ENCODE measurements at regions not wholly inside any gene's neighbourhood (a gene's known extent, or its start where the extent isn't known, plus 50 kb on each side); places are given as distances from the start of the nearest gene placed in this dataset.
A peak's percentile ranks its signal among the peaks of the same experiment; 100 is the strongest.

GRCh38 chr3:59381282-59381681, 331.5 kb upstream of the CFAP20DC start (continued):
- TF ChIP-seq ASH2L (IDR thresholded peaks at IDR 0.05; ENCODE audit: borderline replicate concordance, low read depth), result no peak
- TF ChIP-seq SUPT20H (IDR thresholded peaks at IDR 0.05; ENCODE audit: borderline replicate concordance, control insufficient read depth, low read depth, low read length), result no peak
- no peak for TF ChIP-seq KAT2A (conservative IDR thresholded peaks at IDR 0.05; ENCODE audit: control insufficient read depth, low read depth, low read length)
- no peak for TF ChIP-seq POU2F2 (IDR thresholded peaks at IDR 0.05; ENCODE audit: borderline replicate concordance, low read depth, low read length)
- TF ChIP-seq BACH1 (IDR thresholded peaks at IDR 0.05; ENCODE audit: borderline replicate concordance), result no peak
- TF ChIP-seq TCF7 (IDR thresholded peaks at IDR 0.05; ENCODE audit: borderline replicate concordance), result no peak
- no peak for TF ChIP-seq CTCF (IDR thresholded peaks at IDR 0.05 in 2 of 3, conservative IDR thresholded peaks at IDR 0.05 in 1 of 3; ENCODE audit: control insufficient read depth in 2 of 3, extremely low read depth in 1 of 3, insufficient read depth in 1 of 3, low read depth in 3 of 3, low read length in 3 of 3)
- no peak for TF ChIP-seq GATAD2B (conservative IDR thresholded peaks at IDR 0.05; ENCODE audit: low read depth)
- no peak for TF ChIP-seq HCFC1 (IDR thresholded peaks at IDR 0.05; ENCODE audit: low read length)
- no peak for TF ChIP-seq YBX1 (IDR thresholded peaks at IDR 0.05)
- peak; percentile 43; the same call in 1 of the 2 replicates for TF ChIP-seq ATF2 (IDR thresholded peaks at IDR 0.05; ENCODE audit: low read length)
- TF ChIP-seq GABPA (IDR thresholded peaks at IDR 0.05; ENCODE audit: low read depth), result no peak
- TF ChIP-seq MXI1 (IDR thresholded peaks at IDR 0.05; ENCODE audit: low read depth, low read length), result no peak
- no peak for TF ChIP-seq TCF12 (IDR thresholded peaks at IDR 0.05; ENCODE audit: low read depth, low read length)
- TF ChIP-seq MEF2B (IDR thresholded peaks at IDR 0.05; ENCODE audit: partially characterized antibody, poor library complexity, severe bottlenecking), result no peak
- no peak for TF ChIP-seq ZNF274 (IDR thresholded peaks at IDR 0.05; ENCODE audit: insufficient read depth, insufficient read length)
- TF ChIP-seq PML (IDR thresholded peaks at IDR 0.05; ENCODE audit: low read length), result no peak
- no peak for TF ChIP-seq RB1 (IDR thresholded peaks at IDR 0.05; ENCODE audit: borderline replicate concordance)
- 0 out of 2 replicates have a peak, but pooled peaks have one; percentile 47 for TF ChIP-seq JUND (IDR thresholded peaks at IDR 0.05; ENCODE audit: low read depth, low read length)
- TF ChIP-seq CREM (IDR thresholded peaks at IDR 0.05; ENCODE audit: low read depth), result peak; percentile 49; the same call in 1 of the 2 replicates
- no peak for TF ChIP-seq NR2C1 (IDR thresholded peaks at IDR 0.05)
- TF ChIP-seq LARP7 (IDR thresholded peaks at IDR 0.05), result no peak
- peak; percentile 92 for TF ChIP-seq EED (IDR thresholded peaks at IDR 0.05; ENCODE audit: low read depth)
- TF ChIP-seq ZNF384 (IDR thresholded peaks at IDR 0.05; ENCODE audit: borderline replicate concordance, low read depth, low read length), result no peak
